KG1 (cell line): ENCODE measurements at regions not wholly inside any gene's neighbourhood (a gene's known extent, or its start where the extent isn't known, plus 50 kb on each side); places are given as distances from the start of the nearest gene placed in this dataset.

ENCODE experiments used
- DNase-seq: peaks from one replicate; lab custom pipeline; 2025; lab: John Stamatoyannopoulos, UW

DNA sequence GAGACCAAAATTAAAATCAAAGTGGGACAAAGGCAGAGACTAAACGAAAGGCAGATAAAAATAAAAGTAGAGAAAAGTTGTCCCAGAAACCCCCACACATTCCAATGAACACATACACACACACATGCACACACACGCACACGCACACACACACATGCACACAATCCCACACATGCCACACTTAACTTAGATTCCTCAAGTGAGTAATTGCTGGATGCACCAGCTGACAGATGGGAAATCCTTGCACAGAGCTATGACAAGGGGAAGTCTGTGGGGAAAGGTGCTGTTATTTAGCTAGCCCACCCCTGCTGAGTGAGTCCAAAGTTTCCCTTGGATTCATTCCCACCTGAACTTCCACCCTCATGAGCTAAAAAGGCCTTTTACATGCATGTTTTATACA is 233.9 kb downstream of the RAB28 start:
- DNase-seq: no peak

DNA sequence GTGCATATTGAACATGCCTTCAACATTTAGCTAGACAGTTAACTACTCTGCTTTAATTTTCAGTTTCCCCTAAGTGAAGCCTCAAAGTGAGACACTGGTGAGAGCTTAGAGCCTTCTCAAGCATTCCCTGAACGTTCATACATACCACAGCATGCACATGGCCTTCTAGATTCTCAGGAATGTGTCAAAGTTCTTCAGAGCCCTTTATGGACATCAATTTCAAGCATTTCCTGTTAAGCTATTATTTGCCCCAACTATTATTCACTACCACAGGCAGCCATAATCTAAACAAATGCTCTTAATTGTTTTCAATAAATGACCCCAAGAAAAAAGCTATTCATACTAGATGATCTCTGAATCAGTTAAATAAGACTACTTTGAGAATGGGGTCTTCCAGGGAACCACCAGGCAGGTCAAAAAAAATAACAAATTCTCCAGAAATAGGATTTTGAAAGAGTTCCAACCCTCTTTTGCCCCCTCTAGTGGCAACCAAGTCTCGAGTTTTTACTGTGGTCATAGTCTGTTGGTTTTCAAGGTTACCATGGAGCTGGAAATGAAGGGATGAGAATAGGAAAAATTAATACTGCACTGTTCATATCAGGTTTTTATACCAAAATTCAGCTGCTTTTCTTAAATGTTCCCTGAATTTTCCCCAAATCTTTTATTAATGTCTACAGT is 235.4 kb downstream of the RAB28 start:
- no peak for DNase-seq

- no peak for DNase-seq
These were observed 238.0 kb downstream of the RAB28 start for GRCh38 chr4:13246107-13246506.

DNA sequence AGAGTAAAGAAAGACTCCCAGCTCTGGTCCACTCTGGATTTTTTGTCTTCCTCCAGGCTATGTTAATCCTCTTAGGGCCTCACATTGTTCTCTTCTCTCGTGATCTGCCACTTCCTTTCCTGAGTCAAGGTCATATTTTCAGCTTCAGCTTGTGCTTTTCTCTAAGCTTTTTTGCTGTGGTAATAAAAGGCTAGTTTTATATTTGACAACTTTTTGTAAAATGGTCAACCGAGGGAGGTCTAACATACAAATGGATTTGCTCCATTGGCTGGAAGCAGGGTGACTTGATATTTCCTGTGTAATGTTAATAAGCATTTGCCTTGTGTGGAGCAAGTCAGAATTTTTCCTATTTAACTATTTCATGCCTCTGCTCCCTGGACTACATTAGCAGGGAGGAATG is 239.7 kb downstream of the RAB28 start:
- no peak for DNase-seq

DNA sequence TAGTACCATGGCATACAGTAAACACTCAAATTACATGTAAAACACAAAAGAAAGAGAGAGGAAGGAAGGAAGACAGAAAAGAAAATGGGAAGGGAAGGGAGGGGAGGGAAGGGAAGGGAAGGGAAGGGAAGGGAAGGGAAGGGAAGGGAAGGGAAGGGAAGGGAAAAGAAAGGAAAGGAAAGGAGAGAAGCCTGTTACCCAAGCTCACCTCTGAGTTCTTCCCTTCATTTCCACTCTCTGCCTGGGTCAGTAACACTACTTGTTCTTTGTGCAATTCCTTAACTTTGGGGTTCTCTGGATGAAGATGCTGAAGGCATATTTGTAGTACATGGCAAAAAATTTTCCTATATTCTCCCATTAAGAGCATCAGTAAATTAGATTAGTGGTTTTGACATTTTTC is 241.0 kb downstream of the RAB28 start:
- no peak for DNase-seq

DNA sequence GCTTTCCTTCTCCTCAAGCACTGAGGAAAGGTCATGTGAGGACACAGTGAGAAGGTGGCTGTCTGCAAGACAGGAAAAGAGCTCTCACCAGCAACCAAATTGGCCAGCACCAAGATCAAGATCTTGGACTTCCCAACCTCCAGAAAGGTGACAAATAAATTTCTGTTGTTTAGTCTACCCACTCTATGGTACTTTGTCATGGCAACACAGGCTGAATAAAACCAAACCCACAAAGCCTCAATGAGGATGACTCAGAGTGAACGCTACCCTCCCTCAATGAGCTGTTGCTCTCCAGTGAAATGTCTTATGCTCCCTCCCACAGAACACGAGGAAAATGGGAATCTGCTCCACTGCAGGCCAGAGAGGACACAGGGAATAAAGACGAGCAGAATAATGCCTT is 244.1 kb downstream of the RAB28 start:
- DNase-seq: no peak

DNA sequence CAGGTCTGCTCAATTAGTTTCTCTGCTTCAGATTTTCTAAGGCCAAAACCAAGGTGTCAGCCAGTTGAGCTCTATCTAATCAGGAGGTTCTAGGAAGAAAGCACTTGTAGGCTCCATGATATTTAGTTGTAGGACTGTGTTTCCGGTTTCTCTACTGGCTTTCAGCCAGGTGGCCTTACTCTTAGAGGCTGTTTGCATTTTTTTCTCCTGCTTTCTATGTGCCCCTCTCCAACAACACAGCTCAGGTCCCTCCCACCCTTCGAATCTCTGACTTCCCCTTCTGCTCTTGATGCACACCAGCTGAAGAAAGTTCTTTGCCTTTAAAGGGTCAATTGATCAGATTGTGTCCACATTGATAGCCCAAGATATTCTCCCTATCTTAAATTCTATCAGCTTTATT is 245.2 kb downstream of the RAB28 start:
- no peak for DNase-seq

DNA sequence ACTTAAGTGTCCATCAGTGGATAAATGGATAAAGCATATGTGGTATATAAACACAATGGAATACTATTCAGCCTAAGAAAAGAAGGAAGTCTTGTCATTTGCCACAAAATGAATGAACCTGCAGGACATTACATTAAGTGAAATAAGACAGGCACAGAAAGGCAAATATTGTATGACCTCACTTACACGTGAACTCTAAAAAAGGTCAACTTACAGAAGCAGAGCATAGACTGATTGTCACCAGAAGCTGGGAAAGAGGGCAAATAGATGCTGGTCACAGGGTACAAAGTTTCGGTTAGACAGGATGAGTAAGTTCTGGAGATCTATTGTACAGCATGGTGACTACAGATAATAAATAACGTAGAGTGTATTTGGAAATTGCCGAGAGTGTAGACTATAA is 247.7 kb downstream of the RAB28 start:
- no peak for DNase-seq

DNA sequence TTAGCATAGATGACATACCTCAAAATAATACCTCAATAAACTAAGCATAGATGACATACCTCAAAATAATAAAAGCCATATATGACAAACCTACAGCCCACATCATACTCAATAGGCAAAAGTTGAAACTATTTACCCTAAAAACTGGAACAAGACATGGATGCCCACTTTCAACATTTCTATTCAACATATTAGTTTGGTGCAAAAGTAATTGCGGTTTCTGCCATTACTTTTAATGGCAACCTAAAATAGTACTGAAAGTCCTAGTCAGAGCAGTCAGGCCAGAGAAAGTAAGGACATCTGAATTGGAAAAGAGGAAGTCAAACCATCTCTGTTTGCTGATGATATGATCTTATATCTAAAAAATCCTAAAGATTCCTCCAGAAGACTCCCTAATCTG is 250.4 kb downstream of the RAB28 start:
- DNase-seq: no peak

- no peak for DNase-seq
These were observed 264.2 kb downstream of the RAB28 start for GRCh38 chr4:13219971-13220370.

GRCh38 chr4:13218326-13218958 is 265.7 kb downstream of the RAB28 start:
- DNase-seq: no peak

GRCh38 chr4:13215560-13215959 is 268.6 kb downstream of the RAB28 start:
- no peak for DNase-seq

GRCh38 chr4:13212936-13213335 is 271.2 kb downstream of the RAB28 start:
- DNase-seq: no peak

- no peak for DNase-seq
These were observed 274.5 kb downstream of the RAB28 start for GRCh38 chr4:13209600-13209999.

DNA sequence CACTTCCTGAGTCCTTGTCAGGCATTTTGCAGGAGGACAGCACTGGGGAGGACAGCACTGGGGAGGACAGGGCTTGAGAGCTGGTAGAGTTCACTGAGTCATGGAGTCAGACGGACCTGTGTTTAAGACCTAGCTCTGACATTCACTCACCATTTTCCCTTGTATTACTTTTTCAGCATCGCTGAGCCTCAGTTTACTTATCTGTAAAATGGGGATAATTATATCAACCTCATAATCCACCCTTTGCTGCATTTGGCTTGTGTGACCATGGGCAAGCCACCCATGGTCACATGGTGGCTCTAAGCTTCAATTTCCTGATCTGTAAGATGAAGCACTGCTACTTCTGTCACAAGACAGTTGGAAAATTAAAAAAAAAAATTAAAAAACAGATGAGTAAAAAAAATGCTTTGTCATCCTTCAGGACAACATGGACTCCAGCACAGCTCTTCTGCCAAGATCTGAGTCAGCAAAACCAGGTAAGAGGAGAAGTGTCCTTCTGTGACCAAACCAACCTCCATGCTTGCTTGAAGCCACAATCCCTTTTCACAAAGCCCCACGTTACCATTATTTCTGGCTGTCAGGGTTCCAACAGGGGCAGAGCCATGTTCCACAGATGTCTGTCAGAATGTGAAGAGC is 275.5 kb downstream of the RAB28 start:
- no peak for DNase-seq

GRCh38 chr4:13207226-13207625 is 276.9 kb downstream of the RAB28 start:
- DNase-seq: no peak

- DNase-seq: no peak
These were observed 281.0 kb downstream of the RAB28 start for GRCh38 chr4:13203101-13203500.

DNA sequence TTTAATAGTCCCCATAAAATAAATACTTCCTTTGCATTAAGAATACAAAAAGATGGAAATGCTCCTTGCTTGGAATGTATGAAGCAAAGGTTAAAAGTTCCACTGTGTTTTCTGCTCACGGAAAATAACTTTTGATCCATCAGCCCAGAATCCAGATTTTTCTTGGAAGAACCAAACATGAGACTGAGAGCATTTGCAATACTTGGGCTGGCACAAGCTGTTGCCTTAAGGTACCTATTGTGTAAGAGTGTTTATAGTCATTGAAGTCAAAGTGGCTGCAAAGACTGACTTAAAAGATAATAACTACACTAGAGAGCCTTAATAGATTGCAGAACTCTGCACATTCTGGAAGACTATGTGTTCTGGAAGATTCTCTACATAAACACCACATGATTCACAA is 281.4 kb downstream of the RAB28 start:
- DNase-seq: no peak

GRCh38 chr4:13201241-13201640 is 282.9 kb downstream of the RAB28 start:
- no peak for DNase-seq

DNA sequence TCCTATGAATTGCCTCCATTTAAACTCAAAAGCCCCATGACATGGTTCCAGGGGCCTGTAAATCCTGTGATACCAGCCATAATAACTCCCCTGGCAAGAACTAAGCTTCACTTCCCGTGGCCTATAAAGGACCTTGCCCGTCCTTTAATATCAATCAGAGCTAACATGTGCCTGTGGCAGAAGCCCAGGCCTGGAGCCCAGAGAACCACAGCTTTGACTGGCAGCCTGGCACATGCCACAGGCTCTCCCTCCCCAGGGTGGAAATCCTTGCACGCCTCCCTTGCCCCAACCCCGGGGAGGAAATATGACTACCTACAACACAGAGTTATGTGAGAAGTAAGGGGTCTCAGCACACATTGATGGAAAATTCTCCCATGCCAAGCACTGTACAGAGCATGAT is 287.4 kb downstream of the RAB28 start:
- no peak for DNase-seq

- DNase-seq: no peak
These were observed 290.5 kb downstream of the RAB28 start for GRCh38 chr4:13193662-13194061.

DNA sequence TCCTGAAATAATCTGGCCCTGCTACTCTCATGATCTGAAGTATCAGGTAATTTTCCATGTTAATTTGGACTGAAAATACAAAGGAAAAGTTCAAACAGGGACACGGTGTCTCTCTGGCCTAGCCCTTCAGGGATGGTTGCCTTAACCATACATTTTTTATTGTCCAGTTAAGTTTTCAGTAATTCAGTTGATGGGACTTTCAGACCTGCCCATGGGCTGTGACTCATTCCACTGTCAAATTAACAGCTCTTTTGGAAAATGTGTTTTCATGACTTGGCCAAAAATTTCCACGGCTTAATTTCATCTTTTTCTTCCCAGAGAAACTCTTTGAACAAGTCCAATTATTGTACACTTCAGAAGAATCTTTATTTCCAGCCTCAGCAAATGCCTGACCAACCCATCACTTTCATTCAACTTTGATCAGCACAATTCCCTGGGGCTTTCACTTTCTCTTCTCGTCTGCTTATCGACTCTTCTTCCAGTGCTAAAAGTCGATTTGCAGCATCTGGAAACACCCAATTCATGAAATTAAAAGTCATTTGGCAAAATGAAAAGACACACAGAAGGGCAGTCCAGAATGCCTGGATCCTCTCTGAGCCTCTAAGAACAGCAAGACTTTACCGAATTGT is 293.9 kb downstream of the RAB28 start:
- no peak for DNase-seq

DNA sequence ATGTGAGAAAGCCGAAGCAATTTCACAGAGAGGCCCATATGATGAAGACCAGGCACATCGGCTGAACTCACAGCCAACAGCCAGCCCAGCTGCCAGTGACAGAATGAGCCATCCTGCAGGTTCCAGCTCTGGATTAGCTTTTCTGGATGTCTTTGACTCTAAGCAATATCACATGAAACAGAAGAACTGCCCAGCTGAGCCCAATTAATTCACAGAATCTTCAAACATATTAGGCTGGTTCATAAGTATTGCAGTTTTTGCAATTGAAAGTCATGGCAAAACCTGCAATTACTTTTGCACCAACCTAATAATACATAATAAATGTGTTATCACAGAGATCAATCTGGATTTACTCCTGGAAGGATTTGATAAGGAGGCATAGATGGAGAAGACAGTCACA is 299.9 kb downstream of the RAB28 start:
- DNase-seq: no peak
